ENCODE measurements at regions not wholly inside any gene's neighbourhood (a gene's known extent, or its start where the extent isn't known, plus 50 kb on each side); places are given as distances from the start of the nearest gene placed in this dataset.

- Histone ChIP-seq H3K4me2 (no peak overlapping the region), H3K36me3 (replicated peaks in 1 of 2; ENCODE audit: control insufficient read depth in 1 of 2, insufficient read depth in 2 of 2, low read length in 1 of 2) (peaks cover 21 to 26% of the 10 kb centered on the region in 2 experiments), H3K79me2 (ENCODE audit: insufficient read depth) (peaks cover 68% of the 10 kb centered on the region), H3K9me2 (no peaks in the 10 kb centered on the region), H3K4me3 (ENCODE audit: low read depth in 2 of 2, low read length in 1 of 2) (no peak overlapping the region), H3K9ac (no peak overlapping the region), H3K27me3 (ENCODE audit: insufficient read depth) (no peaks in the 10 kb centered on the region), H2AFZ (ENCODE audit: low read depth) (no peak overlapping the region), H3F3A (replicated peaks; ENCODE audit: insufficient read depth) (peaks cover 57% of the 10 kb centered on the region), H4K20me1 (ENCODE audit: insufficient read depth) (peaks cover 53% of the 10 kb centered on the region; the same call in 1 of the 2 replicates), H3K27ac (ENCODE audit: low read depth in 2 of 2, low read length in 1 of 2) (no peak overlapping the region), H3K9me3 (no peaks in the 10 kb centered on the region), H3K4me1 (ENCODE audit: control insufficient read depth in 1 of 2, insufficient read depth in 2 of 2, low read depth in 1 of 2, low read length in 1 of 2) (peaks cover 16 to 20% of the 10 kb centered on the region in 2 experiments)
- POLR2A ChIA-PET: no interaction called here
- 89% methylated on average over 6 of the region's 6 CpGs for WGBS (ENCODE audit: low lambda C conversion rate)
- CTCF ChIA-PET: interaction anchor here (0.6 to 1.6 kb wide), 3 partner anchors 8 to 80 kb away, joined by 3 to 6 read pairs (median 4); no protein-coding TSS in a partner anchor
- DNase-seq: no peak
- no peak for TF ChIP-seq MXI1 (IDR thresholded peaks at IDR 0.05; ENCODE audit: low read depth, low read length)
- no peak for TF ChIP-seq RFX5 (IDR thresholded peaks at IDR 0.05; ENCODE audit: low read length)
- TF ChIP-seq TAF1 (IDR thresholded peaks at IDR 0.05; ENCODE audit: borderline replicate concordance, low read depth, low read length): no peak
- TF ChIP-seq GATA2 (CRISPR knock-in tag; IDR thresholded peaks at IDR 0.05): no peak
- TF ChIP-seq PBX3 (IDR thresholded peaks at IDR 0.05): no peak
- TF ChIP-seq REST (IDR thresholded peaks at IDR 0.05; ENCODE audit: low read depth, low read length): no peak
- TF ChIP-seq ZBTB33 (IDR thresholded peaks at IDR 0.05; ENCODE audit: borderline replicate concordance, low read depth): no peak
- TF ChIP-seq SIN3A (IDR thresholded peaks at IDR 0.05; ENCODE audit: borderline replicate concordance, low read depth, low read length): no peak
- no peak for TF ChIP-seq IRF3 (IDR thresholded peaks at IDR 0.05; ENCODE audit: low read depth, low read length)
- TF ChIP-seq JUND (IDR thresholded peaks at IDR 0.05): no peak
- TF ChIP-seq YY1 (IDR thresholded peaks at IDR 0.05; ENCODE audit: low read depth): no peak
- TF ChIP-seq RXRA (IDR thresholded peaks at IDR 0.05; ENCODE audit: borderline replicate concordance, low read depth): no peak
- TF ChIP-seq FOSL2 (IDR thresholded peaks at IDR 0.05; ENCODE audit: borderline replicate concordance, low read depth): no peak
- no peak for TF ChIP-seq POLR2AphosphoS5 (IDR thresholded peaks at IDR 0.05; ENCODE audit: low read depth, low read length)
Observed at GRCh38 chr1:201640624-201641023, 101.7 kb downstream of the NAV1 start.
